ENCODE measurements at regions not wholly inside any gene's neighbourhood (a gene's known extent, or its start where the extent isn't known, plus 50 kb on each side); places are given as distances from the start of the nearest gene placed in this dataset.

- Histone ChIP-seq H3K9me3 (ENCODE audit: control insufficient read depth, insufficient read depth, low read length) (0 out of 2 replicates have a peak, but pooled peaks cover 3% of the 10 kb centered on the region), H3K27me3 (ENCODE audit: control insufficient read depth, insufficient read depth, low read length) (peaks cover 14% of the 10 kb centered on the region), H3K4me3 (ENCODE audit: low read depth, low read length) (no peak overlapping the region), H3K9ac (ENCODE audit: low read depth, low read length) (no peak overlapping the region), H3K4me1 (ENCODE audit: control insufficient read depth, insufficient read depth, low read length) (peaks cover 18% of the 10 kb centered on the region), H3K27ac (ENCODE audit: low read depth, low read length) (no peak overlapping the region), H3K36me3 (ENCODE audit: control insufficient read depth, insufficient read depth, low read length) (no peaks in the 10 kb centered on the region)
Measured at GRCh38 chr13:110794209-110794608, 80.7 kb downstream of the ING1 start.

- peaks cover 24% of the 10 kb centered on the region for H3K27me3 ChIP-seq (ENCODE audit: control insufficient read depth, insufficient read depth, low read length)
- no peak overlapping the region for H3K9ac ChIP-seq (ENCODE audit: low read depth, low read length)
- no peaks in the 10 kb centered on the region for H3K9me3 ChIP-seq (ENCODE audit: control insufficient read depth, insufficient read depth, low read length)
- H3K27ac ChIP-seq (ENCODE audit: low read depth, low read length), result no peak overlapping the region
- H3K4me3 ChIP-seq (ENCODE audit: low read depth, low read length), result no peak overlapping the region
- H3K4me1 ChIP-seq (ENCODE audit: control insufficient read depth, insufficient read depth, low read length), result peaks cover 18% of the 10 kb centered on the region
- H3K36me3 ChIP-seq (ENCODE audit: control insufficient read depth, insufficient read depth, low read length), result no peaks in the 10 kb centered on the region
Measured at GRCh38 chr13:110797230-110797877, 83.9 kb downstream of the ING1 start.

GRCh38 chr13:110798081-110798994 is 84.8 kb downstream of the ING1 start:
- no peak overlapping the region for H3K9ac ChIP-seq (ENCODE audit: low read depth, low read length)
- H3K27me3 ChIP-seq (ENCODE audit: control insufficient read depth, insufficient read depth, low read length), result peaks cover 24% of the 10 kb centered on the region
- no peaks in the 10 kb centered on the region for H3K36me3 ChIP-seq (ENCODE audit: control insufficient read depth, insufficient read depth, low read length)
- H3K9me3 ChIP-seq (ENCODE audit: control insufficient read depth, insufficient read depth, low read length), result no peaks in the 10 kb centered on the region
- H3K27ac ChIP-seq (ENCODE audit: low read depth, low read length), result no peak overlapping the region
- peaks cover 18% of the 10 kb centered on the region for H3K4me1 ChIP-seq (ENCODE audit: control insufficient read depth, insufficient read depth, low read length)
- H3K4me3 ChIP-seq (ENCODE audit: low read depth, low read length), result no peak overlapping the region

GRCh38 chr13:110799246-110800236 is 86.0 kb downstream of the ING1 start:
- Histone ChIP-seq H3K27ac (ENCODE audit: low read depth, low read length) (no peak overlapping the region), H3K9ac (ENCODE audit: low read depth, low read length) (no peak overlapping the region), H3K36me3 (ENCODE audit: control insufficient read depth, insufficient read depth, low read length) (no peaks in the 10 kb centered on the region), H3K4me3 (ENCODE audit: low read depth, low read length) (no peak overlapping the region), H3K27me3 (ENCODE audit: control insufficient read depth, insufficient read depth, low read length) (peaks cover 24% of the 10 kb centered on the region), H3K4me1 (ENCODE audit: control insufficient read depth, insufficient read depth, low read length) (peaks cover 18% of the 10 kb centered on the region), H3K9me3 (ENCODE audit: control insufficient read depth, insufficient read depth, low read length) (no peaks in the 10 kb centered on the region)

GRCh38 chr13:110801044-110801443 is 87.5 kb downstream of the ING1 start:
- no peaks in the 10 kb centered on the region for H3K9me3 ChIP-seq (ENCODE audit: control insufficient read depth, insufficient read depth, low read length)
- H3K27me3 ChIP-seq (ENCODE audit: control insufficient read depth, insufficient read depth, low read length), result peaks cover 24% of the 10 kb centered on the region
- no peak overlapping the region for H3K9ac ChIP-seq (ENCODE audit: low read depth, low read length)
- no peak overlapping the region for H3K4me3 ChIP-seq (ENCODE audit: low read depth, low read length)
- H3K36me3 ChIP-seq (ENCODE audit: control insufficient read depth, insufficient read depth, low read length), result no peaks in the 10 kb centered on the region
- H3K4me1 ChIP-seq (ENCODE audit: control insufficient read depth, insufficient read depth, low read length), result peaks cover 16% of the 10 kb centered on the region
- H3K27ac ChIP-seq (ENCODE audit: low read depth, low read length), result no peak overlapping the region

GRCh38 chr13:110802260-110802659 is 88.8 kb downstream of the ING1 start:
- no peak overlapping the region for H3K4me3 ChIP-seq (ENCODE audit: low read depth, low read length)
- H3K4me1 ChIP-seq (ENCODE audit: control insufficient read depth, insufficient read depth, low read length), result peaks cover 12% of the 10 kb centered on the region
- no peak overlapping the region for H3K27ac ChIP-seq (ENCODE audit: low read depth, low read length)
- no peaks in the 10 kb centered on the region for H3K36me3 ChIP-seq (ENCODE audit: control insufficient read depth, insufficient read depth, low read length)
- no peaks in the 10 kb centered on the region for H3K9me3 ChIP-seq (ENCODE audit: control insufficient read depth, insufficient read depth, low read length)
- peaks cover 21% of the 10 kb centered on the region for H3K27me3 ChIP-seq (ENCODE audit: control insufficient read depth, insufficient read depth, low read length)
- H3K9ac ChIP-seq (ENCODE audit: low read depth, low read length), result no peak overlapping the region

GRCh38 chr13:110806636-110807035 is 93.1 kb downstream of the ING1 start:
- H3K9ac ChIP-seq (ENCODE audit: low read depth, low read length), result no peak overlapping the region
- H3K4me3 ChIP-seq (ENCODE audit: low read depth, low read length), result no peak overlapping the region
- H3K36me3 ChIP-seq (ENCODE audit: control insufficient read depth, insufficient read depth, low read length), result no peaks in the 10 kb centered on the region
- no peaks in the 10 kb centered on the region for H3K9me3 ChIP-seq (ENCODE audit: control insufficient read depth, insufficient read depth, low read length)
- peaks cover 7% of the 10 kb centered on the region for H3K27me3 ChIP-seq (ENCODE audit: control insufficient read depth, insufficient read depth, low read length)
- no peak overlapping the region for H3K27ac ChIP-seq (ENCODE audit: low read depth, low read length)
- H3K4me1 ChIP-seq (ENCODE audit: control insufficient read depth, insufficient read depth, low read length), result peaks cover 28% of the 10 kb centered on the region

GRCh38 chr13:110807546-110807945 is 94.0 kb downstream of the ING1 start:
- no peak overlapping the region for H3K27ac ChIP-seq (ENCODE audit: low read depth, low read length)
- no peaks in the 10 kb centered on the region for H3K36me3 ChIP-seq (ENCODE audit: control insufficient read depth, insufficient read depth, low read length)
- H3K4me1 ChIP-seq (ENCODE audit: control insufficient read depth, insufficient read depth, low read length), result peaks cover 32% of the 10 kb centered on the region
- no peak overlapping the region for H3K4me3 ChIP-seq (ENCODE audit: low read depth, low read length)
- no peaks in the 10 kb centered on the region for H3K9me3 ChIP-seq (ENCODE audit: control insufficient read depth, insufficient read depth, low read length)
- H3K9ac ChIP-seq (ENCODE audit: low read depth, low read length), result no peak overlapping the region
- H3K27me3 ChIP-seq (ENCODE audit: control insufficient read depth, insufficient read depth, low read length), result peaks cover 13% of the 10 kb centered on the region

GRCh38 chr13:110808138-110808537 is 94.6 kb downstream of the ING1 start:
- Histone ChIP-seq H3K4me1 (ENCODE audit: control insufficient read depth, insufficient read depth, low read length) (peaks cover 32% of the 10 kb centered on the region), H3K36me3 (ENCODE audit: control insufficient read depth, insufficient read depth, low read length) (no peaks in the 10 kb centered on the region), H3K27me3 (ENCODE audit: control insufficient read depth, insufficient read depth, low read length) (peaks cover 13% of the 10 kb centered on the region), H3K9me3 (ENCODE audit: control insufficient read depth, insufficient read depth, low read length) (no peaks in the 10 kb centered on the region), H3K9ac (ENCODE audit: low read depth, low read length) (no peak overlapping the region), H3K4me3 (ENCODE audit: low read depth, low read length) (no peak overlapping the region), H3K27ac (ENCODE audit: low read depth, low read length) (no peak overlapping the region)

GRCh38 chr13:110809871-110810486 is 96.5 kb downstream of the ING1 start:
- Histone ChIP-seq H3K4me1 (ENCODE audit: control insufficient read depth, insufficient read depth, low read length) (peaks cover 32% of the 10 kb centered on the region), H3K36me3 (ENCODE audit: control insufficient read depth, insufficient read depth, low read length) (no peaks in the 10 kb centered on the region), H3K9me3 (ENCODE audit: control insufficient read depth, insufficient read depth, low read length) (no peaks in the 10 kb centered on the region), H3K4me3 (ENCODE audit: low read depth, low read length) (no peak overlapping the region), H3K9ac (ENCODE audit: low read depth, low read length) (no peak overlapping the region), H3K27me3 (ENCODE audit: control insufficient read depth, insufficient read depth, low read length) (peaks cover 16% of the 10 kb centered on the region), H3K27ac (ENCODE audit: low read depth, low read length) (no peak overlapping the region)

Data from HUES48 (cell line).